Lower leg skin (tissue), 4 donors: ENCODE measurements at regions not wholly inside any gene's neighbourhood (a gene's known extent, or its start where the extent isn't known, plus 50 kb on each side); places are given as distances from the start of the nearest gene placed in this dataset.

ENCODE experiments used
- DNase-seq, 2 donors: peaks; one replicate each; pipeline ENCODE4 v3.0.0-alpha.2; 2019; ENCODE audit warnings: low spot score in 2 of 2
- H3K4me3 ChIP-seq: fragments of 200-600 bp; sonication (generic); 2 replicates; pipeline ENCODE4 v1.5.1; 2017; ENCODE audit warnings: mild to moderate bottlenecking, low read depth; ENCODE audit not compliant: poor library complexity, severe bottlenecking
- POLR2A ChIP-seq, 2 donors: fragments of 450-650 bp; IDR thresholded peaks; one replicate each; pipeline ENCODE4 v1.6.1; 2016 to 2017; ENCODE audit warnings: antibody characterized with exemption in 2 of 2, mild to moderate bottlenecking in 1 of 2, moderate library complexity in 1 of 2
- WGBS, 2 donors: methylation state at CpG; one replicate each; pipeline ENCODE4 v1.1.5; 2018; 5-methylcytosine and 5-hydroxymethylcytosine counted together
- intact Hi-C: fragments of 100-400 bp; cut with DNase I; formaldehyde crosslinking; loops from one replicate; pipeline ENCODE4 v1.15.0; 2023; ENCODE audit warnings: low total_unique reads
- TF ChIP-seq, protein P1 (sequence below), 3 donors: fragments of 450-650 bp; IDR thresholded peaks; one replicate each; pipeline ENCODE4 v1.5.1; 2016; ENCODE audit warnings: antibody characterized with exemption in 3 of 3, mild to moderate bottlenecking in 3 of 3, moderate library complexity in 2 of 3

DNA sequence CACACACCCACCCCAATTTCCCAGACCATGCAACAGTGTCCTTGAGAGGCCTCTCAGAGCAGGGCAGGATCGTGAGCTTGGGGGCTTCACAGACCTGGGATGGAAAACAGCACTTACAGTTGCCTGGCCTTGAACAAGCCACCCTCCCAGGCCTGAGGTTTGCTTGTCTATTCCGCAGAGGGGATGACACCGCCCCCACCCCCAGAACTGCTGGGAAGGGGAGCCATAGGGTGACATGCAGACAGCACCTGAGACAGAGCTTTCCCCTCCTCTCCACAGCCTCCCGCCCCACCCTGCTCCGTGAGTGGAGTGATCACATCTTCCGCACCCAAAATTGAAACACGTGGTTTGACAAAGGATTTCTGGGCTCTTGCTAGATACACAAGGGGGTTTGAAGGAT, 131.5 kb upstream of the TNRC6C start:
- no peak for TF ChIP-seq POLR2A (IDR thresholded peaks at IDR 0.05)
- TF ChIP-seq, protein P1, sequence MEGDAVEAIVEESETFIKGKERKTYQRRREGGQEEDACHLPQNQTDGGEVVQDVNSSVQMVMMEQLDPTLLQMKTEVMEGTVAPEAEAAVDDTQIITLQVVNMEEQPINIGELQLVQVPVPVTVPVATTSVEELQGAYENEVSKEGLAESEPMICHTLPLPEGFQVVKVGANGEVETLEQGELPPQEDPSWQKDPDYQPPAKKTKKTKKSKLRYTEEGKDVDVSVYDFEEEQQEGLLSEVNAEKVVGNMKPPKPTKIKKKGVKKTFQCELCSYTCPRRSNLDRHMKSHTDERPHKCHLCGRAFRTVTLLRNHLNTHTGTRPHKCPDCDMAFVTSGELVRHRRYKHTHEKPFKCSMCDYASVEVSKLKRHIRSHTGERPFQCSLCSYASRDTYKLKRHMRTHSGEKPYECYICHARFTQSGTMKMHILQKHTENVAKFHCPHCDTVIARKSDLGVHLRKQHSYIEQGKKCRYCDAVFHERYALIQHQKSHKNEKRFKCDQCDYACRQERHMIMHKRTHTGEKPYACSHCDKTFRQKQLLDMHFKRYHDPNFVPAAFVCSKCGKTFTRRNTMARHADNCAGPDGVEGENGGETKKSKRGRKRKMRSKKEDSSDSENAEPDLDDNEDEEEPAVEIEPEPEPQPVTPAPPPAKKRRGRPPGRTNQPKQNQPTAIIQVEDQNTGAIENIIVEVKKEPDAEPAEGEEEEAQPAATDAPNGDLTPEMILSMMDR (IDR thresholded peaks at IDR 0.05), result no peak
- H3K4me3 ChIP-seq, result no peak overlapping the region
- no peak for DNase-seq
- WGBS, 2 donors, result 81 to 87% methylated on average over 7 of the region's 7 CpGs
- intact Hi-C loops, result no loop called here

DNA sequence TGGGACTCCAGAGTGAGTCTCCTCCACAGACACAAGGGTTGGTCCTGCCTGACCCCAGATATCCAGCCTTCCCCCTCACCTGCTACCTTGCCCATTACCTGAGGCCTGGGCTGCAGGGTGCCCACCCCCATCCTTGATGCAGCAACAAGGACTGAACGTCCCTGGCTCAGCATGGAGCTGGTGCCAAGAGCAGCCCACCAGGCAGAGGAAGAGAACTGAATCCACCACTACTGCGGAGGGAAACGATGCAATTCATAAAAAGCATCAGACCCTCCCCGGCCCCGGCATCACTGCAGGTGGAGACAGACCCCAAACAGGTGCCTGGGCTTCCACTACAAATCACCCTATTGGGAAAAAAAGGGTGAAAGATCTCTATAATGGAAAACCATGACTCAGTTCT, 131.0 kb upstream of the TNRC6C start:
- 74 to 82% methylated on average over 5 of the region's 5 CpGs for WGBS, 2 donors
- TF ChIP-seq POLR2A (IDR thresholded peaks at IDR 0.05), result no peak
- TF ChIP-seq, protein P1 (IDR thresholded peaks at IDR 0.05), result no peak
- H3K4me3 ChIP-seq, result no peak overlapping the region
- intact Hi-C loops, result no loop called here
- DNase-seq, result no peak

DNA sequence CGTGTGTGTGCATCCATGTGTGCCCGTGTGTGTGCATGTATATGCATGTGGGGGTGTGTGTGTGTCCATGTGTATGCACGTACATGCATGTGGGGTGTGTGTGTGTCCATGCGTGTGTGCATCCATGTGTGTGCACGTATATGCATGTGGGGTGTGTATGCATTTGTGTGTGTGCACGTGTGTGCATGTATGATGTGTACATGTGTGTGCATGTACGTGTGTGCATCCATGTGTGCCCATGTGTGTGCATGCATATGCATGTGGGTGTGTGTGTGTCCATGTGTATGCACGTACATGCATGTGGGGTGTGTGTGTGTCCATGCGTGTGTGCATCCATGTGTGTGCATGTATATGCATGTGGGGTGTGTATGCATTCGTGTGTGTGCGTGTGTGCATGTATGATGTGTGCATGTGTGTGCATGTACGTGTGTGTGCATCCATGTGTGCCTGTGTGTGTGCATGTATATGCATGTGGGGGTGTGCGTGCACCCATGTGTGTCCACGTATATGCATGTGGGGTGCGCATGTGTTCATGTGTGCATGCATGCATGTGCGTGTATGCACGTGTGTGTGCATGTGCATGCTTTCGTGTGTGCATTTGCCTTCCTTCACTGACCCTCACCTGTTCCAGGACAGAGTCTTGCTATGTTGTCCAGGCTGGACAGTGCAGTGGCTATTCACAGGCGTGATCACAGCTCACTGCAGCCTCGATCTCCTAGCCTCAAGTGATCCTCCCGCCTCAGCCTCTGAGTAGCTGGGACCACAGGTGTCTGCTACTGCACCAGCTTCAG, 129.6 kb upstream of the TNRC6C start:
- 91% methylated on average over 21 of the region's 21 CpGs for WGBS, 2 donors
- no peak for TF ChIP-seq POLR2A (IDR thresholded peaks at IDR 0.05)
- TF ChIP-seq, protein P1 (IDR thresholded peaks at IDR 0.05), result no peak
- H3K4me3 ChIP-seq, result no peak overlapping the region
- no peak for DNase-seq
- intact Hi-C loops, result no loop called here

DNA sequence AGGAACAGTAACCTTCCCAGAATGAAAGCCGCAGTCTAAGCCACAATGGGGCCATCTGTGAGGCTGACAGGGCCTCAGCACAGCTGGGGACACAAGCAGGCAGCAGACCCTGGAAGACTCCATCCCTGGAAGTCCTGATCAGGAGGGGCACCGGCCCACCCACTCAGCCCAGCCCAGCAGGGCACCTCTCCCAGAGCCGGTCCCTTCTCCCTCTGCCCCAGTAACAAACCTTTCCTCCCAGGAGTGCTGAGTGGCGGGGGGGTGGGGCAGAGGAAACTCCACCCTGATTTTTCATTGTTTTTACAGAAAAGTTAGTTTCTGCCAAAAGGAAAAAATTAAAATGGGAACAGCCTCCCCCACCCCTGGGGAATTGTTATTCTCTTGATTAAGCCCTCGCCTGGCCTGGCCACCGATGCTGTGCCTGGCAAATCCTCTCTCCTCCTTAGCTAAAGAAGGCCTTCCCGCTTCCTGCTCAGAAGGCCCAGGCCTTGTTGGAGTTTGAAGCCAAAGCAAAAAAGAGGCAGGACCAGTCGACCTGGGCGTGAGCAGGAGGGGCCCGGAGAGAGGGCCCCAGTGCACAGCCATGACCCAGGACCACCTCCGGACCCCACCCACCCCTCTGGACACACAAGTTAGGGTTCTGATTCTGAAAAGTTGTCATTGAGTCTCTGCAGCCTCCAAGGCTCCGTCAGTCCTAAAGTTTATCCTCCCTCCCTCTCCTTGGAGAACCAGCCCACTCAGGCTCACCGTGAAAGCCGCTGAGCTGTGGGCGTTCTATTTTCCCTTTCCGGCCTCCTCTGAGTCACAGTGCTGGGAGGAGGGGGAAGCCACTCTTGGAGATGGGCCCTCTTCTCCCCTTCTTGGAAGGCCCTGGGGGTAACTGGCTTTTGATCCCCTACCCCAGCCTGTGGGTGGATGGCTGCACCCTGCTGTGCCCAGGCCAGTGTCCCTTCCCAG, 128.4 kb upstream of the TNRC6C start:
- no peak for TF ChIP-seq POLR2A (IDR thresholded peaks at IDR 0.05)
- TF ChIP-seq, protein P1 (IDR thresholded peaks at IDR 0.05), result no peak
- intact Hi-C loops, result no loop called here
- 33 to 37% methylated on average over 16 of the region's 16 CpGs for WGBS, 2 donors
- no peak overlapping the region for H3K4me3 ChIP-seq
- DNase-seq, result peak in 1 of 2 donors; percentile 32

- no peak for DNase-seq
- intact Hi-C loops, result no loop called here
- 72 to 75% methylated on average over 17 of the region's 17 CpGs for WGBS, 2 donors
- H3K4me3 ChIP-seq, result no peak overlapping the region
- TF ChIP-seq POLR2A (IDR thresholded peaks at IDR 0.05), result no peak
These were observed 127.6 kb upstream of the TNRC6C start for GRCh38 chr17:77830816-77831473.
